Endothelial cell of umbilical vein (primary cell): ENCODE measurements at regions not wholly inside any gene's neighbourhood (a gene's known extent, or its start where the extent isn't known, plus 50 kb on each side); places are given as distances from the start of the nearest gene placed in this dataset.

Experiments used
- BruUV-seq: library from RNA; stranded (reverse); fragments of 400-500 nt; replicated peaks from 2 replicates; lab custom pipeline; 2021; lab: Mats Ljungman, UMichigan
- CTCF ChIA-PET: fragments of 300-600, 350-600 bp; sonication (Branson Sonifier 250); formaldehyde crosslinking; loops from one replicate; lab custom pipeline; 2021; ENCODE audit warnings: antibody characterized with exemption, inconsistent platforms; lab: Charles Lee
- POLR2A ChIA-PET: fragments of 300-600, 350-600 bp; sonication (Branson Sonifier 250); formaldehyde crosslinking; loops from one replicate; lab custom pipeline; 2021; ENCODE audit warnings: antibody characterized with exemption, inconsistent platforms; lab: Charles Lee
- DNase-seq: peaks from one replicate; pipeline ENCODE4 v3.0.0-alpha.2; 2011; ENCODE audit warnings: low read depth, low spot score
- FAIRE-seq: peaks from 2 replicates; lab custom pipeline; 2011; peaks lifted over from hg19 to GRCh38; lab: Jason Lieb, UNC
- H2AFZ ChIP-seq: 2 replicates; pipeline ENCODE4 v1.6.0; 2012; ENCODE audit warnings: low read depth, low read length, control low read depth, inconsistent platforms
- H3K27ac ChIP-seq: 2 replicates; pipeline ENCODE4 v1.5.1; 2011; ENCODE audit warnings: low read depth, mild to moderate bottlenecking, control low read depth, low read length, moderate library complexity; ENCODE audit not compliant: insufficient read depth
- H3K27me3 ChIP-seq, 2 experiments: 2 replicates each; pipeline versions ENCODE4 v1.6.0 to v1.6.1; 2011; ENCODE audit warnings: low read length in 2 of 2, mixed read lengths in 1 of 2; ENCODE audit not compliant: control insufficient read depth in 2 of 2, insufficient read depth in 2 of 2
- H3K36me3 ChIP-seq, 2 experiments: 2 replicates in 1 of 2; 3 replicates in 1 of 2; pipeline ENCODE4 v1.5.1; 2011; ENCODE audit warnings: low read length in 2 of 2, mild to moderate bottlenecking in 1 of 2, moderate library complexity in 1 of 2; ENCODE audit not compliant: control insufficient read depth in 2 of 2, insufficient read depth in 2 of 2; ENCODE audit errors: extremely low read depth in 1 of 2
- H3K4me1 ChIP-seq: 3 replicates; pipeline ENCODE4 v1.5.1; 2011; ENCODE audit warnings: mild to moderate bottlenecking, low read length; ENCODE audit not compliant: control insufficient read depth, insufficient read depth; ENCODE audit errors: extremely low read depth
- H3K4me2 ChIP-seq: 2 replicates; pipeline ENCODE4 v1.6.1; 2011; ENCODE audit warnings: low read length, control low read depth, mixed read lengths; ENCODE audit not compliant: insufficient read depth
- H3K4me3 ChIP-seq, 3 experiments: fragments of 200-600 bp in 1 of 3; sonication (generic), shearing (Covaris generic) in 1 of 3; replicated peaks in 1 of 3; 2 replicates each; pipeline ENCODE4 v1.5.1; 2011 to 2016; ENCODE audit warnings: control low read depth in 3 of 3, low read length in 3 of 3, mild to moderate bottlenecking in 2 of 3, inconsistent platforms in 1 of 3, low read depth in 1 of 3, moderate library complexity in 1 of 3; ENCODE audit not compliant: insufficient read depth in 1 of 3
- H3K79me2 ChIP-seq: 2 replicates; pipeline ENCODE4 v1.6.0; 2012; ENCODE audit warnings: low read length, inconsistent platforms; ENCODE audit not compliant: control insufficient read depth, insufficient read depth
- H3K9ac ChIP-seq: replicated peaks from 2 replicates; pipeline ENCODE3; 2011; ENCODE audit warnings: low read length, control low read depth; ENCODE audit not compliant: insufficient read depth; ENCODE audit errors: extremely low read depth
- H3K9me1 ChIP-seq: replicated peaks from 3 replicates; pipeline ENCODE4 v1.6.0; 2011; ENCODE audit warnings: mild to moderate bottlenecking, low read length; ENCODE audit not compliant: control insufficient read depth, insufficient read depth; ENCODE audit errors: extremely low read depth
- H3K9me3 ChIP-seq: replicated peaks from 2 replicates; pipeline ENCODE4 v1.5.1; 2012; ENCODE audit warnings: low read length, inconsistent platforms; ENCODE audit not compliant: control insufficient read depth, insufficient read depth
- H4K20me1 ChIP-seq: replicated peaks from 2 replicates; pipeline ENCODE3; 2011; ENCODE audit warnings: mild to moderate bottlenecking, low read length; ENCODE audit not compliant: control insufficient read depth, insufficient read depth; ENCODE audit errors: extremely low read depth
- EZH2 ChIP-seq: IDR thresholded peaks from 2 replicates; pipeline ENCODE4 v1.6.1; 2012; ENCODE audit warnings: borderline replicate concordance, low read depth, mild to moderate bottlenecking, moderate library complexity, low read length, inconsistent platforms; ENCODE audit not compliant: severe bottlenecking
- FOS ChIP-seq: IDR thresholded peaks from 2 replicates; pipeline ENCODE4 v1.6.1; 2011; ENCODE audit warnings: mild to moderate bottlenecking, low read length, moderate library complexity, borderline replicate concordance; ENCODE audit not compliant: insufficient read depth
- GATA2 ChIP-seq: IDR thresholded peaks from 2 replicates; pipeline ENCODE4 v1.7.0; 2011; ENCODE audit warnings: low read depth, mild to moderate bottlenecking, moderate library complexity, mixed read lengths, low read length; ENCODE audit not compliant: insufficient read length, insufficient read depth
- JUN ChIP-seq: IDR thresholded peaks from 2 replicates; pipeline ENCODE4 v1.6.1; 2011; ENCODE audit warnings: borderline replicate concordance, low read depth; ENCODE audit not compliant: insufficient read length, insufficient read depth
- MYC ChIP-seq: IDR thresholded peaks from one replicate; pipeline ENCODE4 v1.6.1; 2011; ENCODE audit warnings: mild to moderate bottlenecking, low read depth, low read length
- POLR2A ChIP-seq: IDR thresholded peaks from 2 replicates; pipeline ENCODE4 v1.6.1; 2012; ENCODE audit warnings: low read depth, mild to moderate bottlenecking, control low read depth, low read length
- POLR2AphosphoS5 ChIP-seq: IDR thresholded peaks from 2 replicates; pipeline ENCODE4 v1.6.1; 2012; ENCODE audit warnings: low read depth, mild to moderate bottlenecking, control low read depth, low read length, moderate library complexity; ENCODE audit not compliant: insufficient read depth
- dilution Hi-C: fragments of 300-500 bp; cut with MboI; formaldehyde crosslinking; loops from one replicate; pipeline ENCODE4 v1.15.0; 2019; ENCODE audit warnings: low sequenced_read_pairs; ENCODE audit not compliant: extremely low pct_ligation_motif_present
- intact Hi-C: fragments of 100-400 bp; cut with micrococcal nuclease; formaldehyde crosslinking; loops from one replicate; pipeline ENCODE4 v1.10.0; 2022
- TF ChIP-seq, protein P1 (sequence below), 2 donors: IDR thresholded peaks; 1 replicate in 1 of 2; 2 replicates in 1 of 2; pipeline ENCODE4 v1.5.1; 2011; ENCODE audit warnings: low read length in 2 of 2, mild to moderate bottlenecking in 2 of 2, moderate library complexity in 2 of 2, control low read depth in 1 of 2, inconsistent platforms in 1 of 2, low read depth in 1 of 2; ENCODE audit not compliant: insufficient read depth in 1 of 2; ENCODE audit errors: extremely low read depth in 1 of 2
- TF ChIP-seq, protein P2 (sequence below): IDR thresholded peaks from 2 replicates; pipeline ENCODE4 v1.6.1; 2011; ENCODE audit not compliant: insufficient read depth, insufficient read length

DNA sequence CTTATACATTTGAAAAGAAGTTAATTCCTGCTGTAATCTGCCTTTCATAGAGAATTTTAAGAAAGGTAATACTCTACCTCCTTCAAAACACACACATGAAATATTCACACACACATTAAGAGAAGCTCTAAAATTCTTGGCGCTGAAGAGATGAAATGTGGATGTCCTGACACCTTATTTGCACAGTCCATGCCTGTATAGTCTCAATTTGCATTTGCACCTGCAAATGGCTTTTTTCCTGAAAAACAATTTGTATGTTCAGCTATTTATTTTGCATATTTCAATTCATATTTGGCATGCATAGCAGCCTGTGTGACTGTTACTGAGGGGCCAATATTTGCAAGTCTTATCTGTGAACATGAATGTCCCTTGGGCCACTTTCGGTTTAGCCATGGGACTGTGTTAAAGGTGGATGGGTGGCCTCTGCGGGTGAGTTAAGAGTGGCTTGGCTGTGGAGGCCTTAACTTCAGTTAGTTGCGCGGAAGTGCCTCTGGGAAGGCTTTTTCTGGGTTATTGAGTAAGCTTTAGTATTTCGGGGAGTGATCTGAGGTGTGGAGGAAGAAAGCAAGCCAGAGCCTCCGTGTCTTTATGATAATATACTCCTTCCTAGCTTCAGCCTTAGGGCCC lies 443.3 kb upstream of the FAT1 start:
- Histone ChIP-seq H3K36me3 (no peaks in the 10 kb centered on the region), H3K4me2 (no peak overlapping the region), H3K4me1 (no peaks in the 10 kb centered on the region), H4K20me1 (no peaks in the 10 kb centered on the region), H3K9me1 (no peaks in the 10 kb centered on the region), H3K27ac (no peak overlapping the region), H3K9ac (no peak overlapping the region), H3K79me2 (no peaks in the 10 kb centered on the region), H2AFZ (no peak overlapping the region), H3K27me3 (no peaks in the 10 kb centered on the region), H3K9me3 (peaks cover 2% of the 10 kb centered on the region), H3K4me3 (no peak overlapping the region)
- no TSS peak for BruUV-seq
- ChIA-PET POLR2A (no interaction called here), CTCF (no interaction called here)
- dilution Hi-C loops (no loop called here), intact Hi-C loops (no loop called here)
- DNase-seq (no peak), FAIRE-seq (no peak)
- TF ChIP-seq, protein P1, sequence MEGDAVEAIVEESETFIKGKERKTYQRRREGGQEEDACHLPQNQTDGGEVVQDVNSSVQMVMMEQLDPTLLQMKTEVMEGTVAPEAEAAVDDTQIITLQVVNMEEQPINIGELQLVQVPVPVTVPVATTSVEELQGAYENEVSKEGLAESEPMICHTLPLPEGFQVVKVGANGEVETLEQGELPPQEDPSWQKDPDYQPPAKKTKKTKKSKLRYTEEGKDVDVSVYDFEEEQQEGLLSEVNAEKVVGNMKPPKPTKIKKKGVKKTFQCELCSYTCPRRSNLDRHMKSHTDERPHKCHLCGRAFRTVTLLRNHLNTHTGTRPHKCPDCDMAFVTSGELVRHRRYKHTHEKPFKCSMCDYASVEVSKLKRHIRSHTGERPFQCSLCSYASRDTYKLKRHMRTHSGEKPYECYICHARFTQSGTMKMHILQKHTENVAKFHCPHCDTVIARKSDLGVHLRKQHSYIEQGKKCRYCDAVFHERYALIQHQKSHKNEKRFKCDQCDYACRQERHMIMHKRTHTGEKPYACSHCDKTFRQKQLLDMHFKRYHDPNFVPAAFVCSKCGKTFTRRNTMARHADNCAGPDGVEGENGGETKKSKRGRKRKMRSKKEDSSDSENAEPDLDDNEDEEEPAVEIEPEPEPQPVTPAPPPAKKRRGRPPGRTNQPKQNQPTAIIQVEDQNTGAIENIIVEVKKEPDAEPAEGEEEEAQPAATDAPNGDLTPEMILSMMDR (IDR thresholded peaks at IDR 0.05; ENCODE audit: extremely low read depth in 1 of 2, insufficient read depth in 1 of 2, low read depth in 1 of 2, low read length in 2 of 2): no peak
- no peak for TF ChIP-seq GATA2
- TF ChIP-seq MYC: no peak
- TF ChIP-seq POLR2AphosphoS5: no peak
- TF ChIP-seq FOS: no peak
- TF ChIP-seq, protein P2, sequence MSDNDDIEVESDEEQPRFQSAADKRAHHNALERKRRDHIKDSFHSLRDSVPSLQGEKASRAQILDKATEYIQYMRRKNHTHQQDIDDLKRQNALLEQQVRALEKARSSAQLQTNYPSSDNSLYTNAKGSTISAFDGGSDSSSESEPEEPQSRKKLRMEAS: no peak
- no peak for TF ChIP-seq POLR2A
- TF ChIP-seq JUN: no peak
- TF ChIP-seq EZH2: no peak
